ENCODE measurements at regions not wholly inside any gene's neighbourhood (a gene's known extent, or its start where the extent isn't known, plus 50 kb on each side); places are given as distances from the start of the nearest gene placed in this dataset.
"Not testable (repeated sequence)": the region's sequence is repeated elsewhere in the genome, so short reads cannot be mapped to it uniquely, and the experiment has no call there.

- POLR2A ChIA-PET: no interaction called here
- TF ChIP-seq ZNF391 (tag by site-specific recombination; IDR thresholded peaks at IDR 0.05; ENCODE audit: borderline replicate concordance, low read depth) (no peak), ZNF548 (tag by site-specific recombination; IDR thresholded peaks at IDR 0.05) (no peak), ZNF394 (tag by site-specific recombination; IDR thresholded peaks at IDR 0.05; ENCODE audit: borderline replicate concordance) (no peak), ZNF664 (tag by site-specific recombination; IDR thresholded peaks at IDR 0.05) (no peak), OSR2 (tag by site-specific recombination; IDR thresholded peaks at IDR 0.05) (no peak), ZNF223 (tag by site-specific recombination; IDR thresholded peaks at IDR 0.05) (no peak), ZNF121 (tag by site-specific recombination; IDR thresholded peaks at IDR 0.05) (no peak), ZNF518A (tag by site-specific recombination; conservative IDR thresholded peaks at IDR 0.05; ENCODE audit: low read depth) (no peak), ZNF354C (tag by site-specific recombination; IDR thresholded peaks at IDR 0.05; ENCODE audit: borderline replicate concordance, low read depth) (no peak), ZNF2 (tag by site-specific recombination; IDR thresholded peaks at IDR 0.05) (no peak), ZBTB20 (tag by site-specific recombination; IDR thresholded peaks at IDR 0.05) (no peak), ZNF670 (tag by site-specific recombination; IDR thresholded peaks at IDR 0.05; ENCODE audit: low read depth) (no peak), PRDM4 (tag by site-specific recombination; IDR thresholded peaks at IDR 0.05) (no peak), ZNF37A (tag by site-specific recombination; IDR thresholded peaks at IDR 0.05) (no peak), GLI4 (tag by site-specific recombination; IDR thresholded peaks at IDR 0.05) (no peak), ZNF138 (tag by site-specific recombination; IDR thresholded peaks at IDR 0.05; ENCODE audit: borderline replicate concordance) (no peak), ZNF530 (tag by site-specific recombination; IDR thresholded peaks at IDR 0.05; ENCODE audit: low read depth) (no peak)
- Histone ChIP-seq H3K36me3 (ENCODE audit: control insufficient read depth in 2 of 2, insufficient read depth in 1 of 2, low read length in 2 of 2) (no peaks in the 10 kb centered on the region), H3K9me3 (ENCODE audit: control insufficient read depth, insufficient read depth, low read depth, low read length) (no peaks in the 10 kb centered on the region), H3K4me1 (ENCODE audit: control insufficient read depth, insufficient read depth, low read length) (no peaks in the 10 kb centered on the region), H3K27ac (ENCODE audit: extremely low read depth, low read depth, low read length) (no peak overlapping the region), H3K4me3 (ENCODE audit: low read depth, low read length) (no peak overlapping the region)
- CTCF ChIA-PET: no interaction called here
Measured at GRCh38 chr4:115501656-115502055, 388.2 kb upstream of the NDST4 start.

- POLR2A ChIA-PET; H3K9me3 ChIP-seq (ENCODE audit: control insufficient read depth, insufficient read depth, low read depth, low read length); H3K27ac ChIP-seq (ENCODE audit: extremely low read depth, low read depth, low read length); CTCF ChIA-PET; H3K4me3 ChIP-seq (ENCODE audit: low read depth, low read length); H3K4me1 ChIP-seq (ENCODE audit: control insufficient read depth, insufficient read depth, low read length); H3K36me3 ChIP-seq (ENCODE audit: control insufficient read depth in 2 of 2, insufficient read depth in 1 of 2, low read length in 2 of 2): not testable (repeated sequence)
Measured at GRCh38 chr4:115493770-115494169, 380.4 kb upstream of the NDST4 start.
